Activated T-cell treated with anti-CD3 and anti-CD28 coated beads for 1 hour (primary cell): ENCODE measurements at regions not wholly inside any gene's neighbourhood (a gene's known extent, or its start where the extent isn't known, plus 50 kb on each side); places are given as distances from the start of the nearest gene placed in this dataset.

Experiments
- DNase-seq: peaks from one replicate; pipeline ENCODE4 v3.0.0-alpha.2; 2020; ENCODE audit warnings: low read depth

DNA sequence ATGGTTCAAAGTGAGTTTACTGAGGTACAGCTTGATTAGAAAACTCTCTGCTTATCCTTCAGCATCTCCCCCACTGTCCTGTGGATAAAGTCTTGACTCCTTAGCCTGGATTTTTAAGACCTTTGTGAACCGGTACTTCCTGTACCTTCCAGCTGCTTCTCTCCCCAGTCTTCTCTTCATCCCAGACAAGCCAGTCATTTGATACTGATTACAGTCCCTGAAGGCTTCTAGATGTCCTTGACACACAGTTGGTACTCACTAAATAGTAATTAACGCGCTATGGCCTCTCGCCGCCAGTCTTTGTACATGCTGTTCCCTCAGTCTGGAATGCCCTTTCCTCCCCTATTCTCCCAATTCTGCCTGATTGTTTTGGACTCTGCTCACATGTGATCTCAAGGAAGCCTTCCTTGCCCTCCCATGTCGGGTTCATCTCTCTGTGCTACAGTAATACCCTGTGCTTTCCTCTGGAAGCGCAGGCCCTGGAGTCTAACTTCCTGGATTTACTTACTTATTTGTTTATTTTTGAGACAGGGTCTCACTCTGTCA, 50.6 kb upstream of the PTGR2 start:
- DNase-seq, result no peak

GRCh38 chr14:73797543-73798265, 53.9 kb upstream of the PTGR2 start:
- no peak for DNase-seq

DNA sequence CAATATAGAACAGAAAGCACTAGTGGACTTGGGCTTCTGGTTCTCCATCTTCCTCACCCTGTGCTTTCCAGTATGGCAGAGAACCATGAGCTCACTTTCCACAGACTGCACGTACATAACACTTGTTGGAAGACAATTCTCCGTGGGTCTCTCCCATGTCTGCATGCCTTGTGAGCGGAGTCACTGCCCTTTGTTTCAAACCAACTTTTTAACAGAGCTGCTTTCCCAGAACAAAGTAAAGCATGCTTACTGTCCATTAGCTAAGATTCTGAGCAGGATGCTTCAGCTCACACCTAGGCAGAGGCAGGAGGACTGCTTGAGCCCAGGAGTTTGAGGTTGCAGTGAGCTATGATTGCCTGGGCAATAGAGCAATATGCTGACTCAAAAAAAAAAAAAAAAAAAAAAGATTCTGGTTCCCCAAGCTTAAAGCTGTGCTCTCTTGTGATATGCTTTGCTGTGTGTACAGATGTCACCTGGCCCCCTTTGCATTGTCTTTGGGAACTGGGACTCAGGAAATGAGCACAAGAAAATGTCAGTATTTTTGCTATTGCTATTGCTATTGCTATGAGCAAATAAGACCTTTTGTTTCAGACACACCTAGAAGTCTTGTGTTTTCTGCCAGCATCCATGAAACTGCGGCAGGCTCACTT, 54.6 kb upstream of the PTGR2 start:
- DNase-seq, result no peak

- DNase-seq, result no peak
Observed at GRCh38 chr14:73796415-73796814, 55.2 kb upstream of the PTGR2 start.

DNA sequence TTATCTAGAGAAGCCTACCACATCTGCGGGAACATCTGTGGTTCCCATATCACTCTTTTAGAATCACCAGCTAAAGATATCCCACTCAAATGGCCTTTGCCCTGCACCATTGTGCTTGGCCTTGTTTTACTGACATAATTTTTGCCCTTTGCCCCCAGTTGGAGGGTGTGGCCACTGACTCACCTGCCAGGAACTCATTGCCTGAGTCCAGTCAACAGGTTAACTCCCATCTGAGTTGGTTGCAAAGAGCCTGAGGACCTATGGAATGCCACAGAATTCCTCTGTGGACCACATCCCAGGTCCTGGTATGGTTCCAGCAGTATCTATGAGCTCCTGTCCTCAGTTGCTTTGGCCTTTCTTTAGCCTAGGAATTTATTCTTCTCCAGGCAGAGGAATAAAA, 55.7 kb upstream of the PTGR2 start:
- no peak for DNase-seq

- no peak for DNase-seq
Observed at GRCh38 chr14:73795466-73795865, 56.2 kb upstream of the PTGR2 start.

DNA sequence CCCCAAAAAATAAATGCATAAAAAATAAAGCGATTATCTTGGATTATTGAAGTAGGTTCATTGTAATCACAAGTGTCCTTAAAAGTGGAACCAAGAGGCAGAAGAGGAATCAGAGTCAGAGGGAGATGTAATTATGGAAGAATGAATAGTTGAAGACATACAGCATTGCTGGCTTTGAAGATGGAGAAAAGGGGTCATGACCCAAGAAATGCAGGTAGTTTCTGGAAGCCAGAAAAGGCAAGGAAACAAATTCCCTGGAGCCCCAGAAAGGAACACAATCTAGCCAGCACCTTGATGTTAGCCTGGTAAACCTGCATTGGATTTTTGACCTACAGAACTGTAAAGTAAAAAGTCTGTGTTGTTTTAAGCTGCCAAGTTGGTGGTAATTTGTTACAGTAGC, 57.5 kb upstream of the PTGR2 start:
- no peak for DNase-seq

DNA sequence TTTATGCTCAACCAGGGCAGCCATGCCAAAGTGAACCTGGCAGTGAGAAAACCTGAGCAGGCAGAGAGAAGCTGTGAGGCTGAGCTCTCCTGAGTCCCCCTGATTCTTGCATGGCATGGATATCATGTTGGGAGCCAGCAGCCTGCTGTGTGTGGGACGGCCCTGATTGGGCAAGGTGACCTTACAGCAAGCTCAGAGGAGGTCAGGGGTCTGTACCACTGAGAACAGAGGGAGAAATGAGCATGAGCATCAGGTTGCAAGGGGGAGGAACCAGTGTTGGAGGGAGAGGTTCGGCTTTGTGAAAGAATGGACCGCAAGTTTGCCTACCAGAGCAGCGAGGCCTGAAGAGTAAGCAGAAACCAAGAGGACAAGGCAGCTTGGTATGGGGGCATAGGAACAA, 59.1 kb upstream of the PTGR2 start:
- DNase-seq, result no peak

GRCh38 chr14:73789989-73790581, 61.5 kb upstream of the PTGR2 start:
- DNase-seq, result no peak

DNA sequence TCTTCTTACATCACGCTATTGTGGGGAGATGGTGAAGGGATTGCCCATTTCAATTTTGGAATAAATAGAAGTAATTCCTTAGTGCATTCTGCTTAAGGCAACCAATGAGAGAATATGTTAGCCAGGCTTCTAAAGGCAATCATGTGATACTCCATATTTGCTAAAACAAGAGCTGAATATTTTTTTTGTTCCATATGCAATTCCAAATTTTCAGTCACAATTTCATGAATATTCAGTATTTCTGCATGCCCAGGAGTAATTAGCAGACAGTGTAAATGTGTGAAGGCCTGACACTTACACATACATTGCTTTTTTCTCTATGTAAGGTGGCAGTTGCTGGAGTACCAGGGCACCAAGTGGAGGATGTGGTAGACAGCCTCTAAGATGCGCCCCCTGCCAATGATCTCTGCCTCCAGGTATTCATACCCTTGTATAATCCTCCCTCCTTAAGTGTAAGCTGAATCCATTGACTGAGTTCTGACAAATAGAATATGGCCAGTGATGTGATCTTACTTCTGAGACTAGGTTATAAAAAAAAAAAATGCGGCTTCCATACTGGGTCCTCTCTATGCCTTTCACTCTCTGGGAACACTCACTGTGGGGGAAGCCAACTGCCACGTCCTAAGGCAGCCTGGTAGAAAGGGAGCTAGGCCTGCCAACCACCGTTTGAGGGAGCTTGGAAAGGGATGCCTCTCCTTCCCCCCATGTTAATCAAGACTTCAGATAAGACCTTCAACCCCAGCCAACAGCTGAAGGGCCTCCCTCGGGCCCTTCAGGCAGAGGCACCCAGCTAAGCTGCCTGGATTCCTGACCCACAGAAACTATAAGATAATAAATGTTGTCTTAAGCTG, 62.7 kb upstream of the PTGR2 start:
- DNase-seq, result no peak

DNA sequence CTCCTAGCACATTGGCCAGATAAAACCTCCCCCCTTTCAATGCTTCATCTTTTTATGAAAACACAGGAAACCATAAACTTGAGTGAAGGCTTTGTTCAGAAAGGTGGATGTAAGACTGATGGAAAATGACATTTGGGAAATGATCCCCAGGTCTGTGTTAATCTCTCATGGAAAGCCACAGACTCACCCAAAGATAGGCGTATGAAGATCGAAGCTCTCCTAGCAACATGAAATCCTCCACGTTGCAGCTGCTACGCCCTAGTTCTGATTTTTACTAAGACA, 63.4 kb upstream of the PTGR2 start:
- DNase-seq, result no peak

DNA sequence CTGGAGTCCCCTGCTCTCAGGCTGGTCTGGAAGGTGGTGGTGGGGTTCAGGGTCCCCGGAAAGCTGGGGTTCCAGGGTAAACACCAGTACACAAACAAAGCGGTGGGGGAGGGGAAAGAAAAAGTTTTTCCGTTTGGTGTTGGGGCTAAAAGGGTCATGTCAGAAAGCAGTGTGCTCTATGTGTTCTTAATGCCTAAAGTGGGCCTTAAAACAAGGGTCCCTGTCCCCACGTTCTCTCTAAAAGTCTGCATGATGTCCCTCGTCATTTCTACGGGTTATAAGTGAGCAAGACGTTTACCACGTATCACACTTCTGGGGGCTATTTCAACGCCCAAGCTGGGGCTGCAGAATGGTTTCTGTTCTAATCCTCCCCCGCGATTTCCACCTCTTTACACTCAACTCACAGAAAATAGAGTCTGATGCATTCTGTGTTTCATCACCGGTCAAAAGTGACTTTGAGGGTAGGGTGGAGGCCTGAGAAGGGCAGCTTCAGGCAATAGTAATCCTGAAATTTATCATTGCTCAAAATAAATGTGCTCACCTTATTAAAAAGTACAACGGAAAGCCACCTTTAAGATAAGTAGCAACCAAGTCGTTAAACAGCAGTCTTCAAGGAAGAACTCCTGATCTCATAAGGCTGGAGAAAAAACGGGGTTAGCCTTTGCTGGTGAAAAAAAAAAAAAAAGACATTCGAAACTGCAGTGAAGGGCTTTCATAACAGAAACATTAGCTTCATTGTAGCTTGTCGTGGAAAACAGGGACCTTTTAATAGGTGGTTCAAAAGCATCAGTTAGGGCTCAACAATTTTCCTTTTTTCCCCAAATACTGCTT, 63.9 kb upstream of the PTGR2 start:
- DNase-seq, result no peak

- DNase-seq, result peak; percentile 48
Observed at GRCh38 chr14:73786636-73787485, 64.8 kb upstream of the PTGR2 start.

DNA sequence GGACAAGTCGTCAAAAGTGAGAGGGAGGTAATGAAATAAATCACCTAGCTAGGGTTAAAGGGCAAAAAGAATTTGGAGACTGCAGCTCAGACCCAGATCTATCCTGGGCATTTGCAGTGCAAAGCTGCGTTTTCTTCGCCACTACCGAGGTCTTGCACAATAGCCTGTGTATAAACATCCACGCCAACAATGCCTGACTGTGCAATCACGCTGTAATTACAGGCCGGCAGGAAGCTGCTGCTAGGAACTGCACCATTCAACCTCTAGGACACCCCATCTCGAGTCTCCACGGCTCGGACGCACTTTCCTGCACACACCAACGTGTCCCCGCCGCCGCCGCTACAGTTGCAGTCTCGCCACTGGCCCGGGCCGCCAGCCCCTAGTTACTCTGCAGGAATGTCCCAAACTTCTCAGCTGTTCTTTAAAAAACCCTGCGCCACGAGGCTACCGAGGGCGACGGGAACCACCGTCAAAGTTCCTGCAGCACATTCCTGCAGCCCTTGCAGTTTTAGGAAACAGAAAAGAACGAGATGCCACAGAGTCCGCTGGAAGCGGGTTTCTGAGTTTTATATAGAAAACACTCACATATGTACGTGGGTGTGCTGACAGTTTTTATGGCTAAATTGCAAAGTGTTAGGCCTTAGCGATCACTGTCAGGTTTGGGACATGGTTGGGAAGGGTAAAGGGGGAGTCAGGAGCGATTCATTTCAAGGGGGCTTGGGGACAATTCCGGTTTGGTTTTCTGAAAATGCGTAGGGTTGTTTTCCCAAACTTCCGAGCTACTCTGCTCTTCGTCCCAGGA, 65.6 kb upstream of the PTGR2 start:
- peak; percentile 51 for DNase-seq

- DNase-seq, result no peak
Observed at GRCh38 chr14:73785336-73785833, 66.2 kb upstream of the PTGR2 start.

GRCh38 chr14:73784988-73785313, 66.7 kb upstream of the PTGR2 start:
- DNase-seq, result no peak

DNA sequence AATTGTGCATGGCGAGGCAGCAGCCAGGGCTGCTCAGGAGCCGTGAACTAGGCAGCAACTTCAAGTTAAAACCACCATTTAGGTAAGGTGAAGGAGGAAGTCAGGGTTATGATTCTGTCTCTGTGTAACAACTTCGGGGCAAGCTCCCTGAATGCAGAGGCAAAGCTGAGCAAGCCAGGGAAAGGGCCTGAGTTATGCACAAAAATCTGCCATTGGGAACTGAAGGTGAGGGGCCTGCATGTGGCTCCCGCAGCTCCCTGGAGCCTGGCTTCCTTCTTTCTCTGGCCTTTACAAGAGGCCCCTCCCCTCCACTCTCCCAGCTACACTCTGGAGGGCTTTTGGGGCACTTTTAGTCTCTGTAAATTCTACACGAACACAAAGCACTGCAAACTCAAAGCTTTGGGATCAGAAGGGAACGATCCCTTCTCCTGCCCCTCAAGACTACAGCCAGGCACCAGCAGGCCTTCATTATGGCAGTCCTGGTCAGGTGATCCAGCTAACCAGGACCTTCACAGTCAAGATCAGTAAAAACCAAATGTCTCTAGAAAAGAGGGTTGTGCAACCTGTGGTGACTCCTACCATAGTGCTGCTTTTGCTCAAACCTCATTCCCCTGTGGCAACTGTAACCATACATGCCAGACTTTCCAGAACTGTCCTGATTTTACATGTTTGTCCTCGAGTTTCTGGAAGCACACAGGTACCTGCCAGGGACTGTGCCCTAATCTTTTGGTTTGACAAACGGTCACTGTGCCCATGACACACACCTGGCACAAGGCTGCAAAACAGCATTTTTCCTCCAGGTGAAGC, 67.2 kb upstream of the PTGR2 start:
- DNase-seq, result no peak

- DNase-seq, result no peak
Observed at GRCh38 chr14:73783107-73783727, 68.4 kb upstream of the PTGR2 start.

DNA sequence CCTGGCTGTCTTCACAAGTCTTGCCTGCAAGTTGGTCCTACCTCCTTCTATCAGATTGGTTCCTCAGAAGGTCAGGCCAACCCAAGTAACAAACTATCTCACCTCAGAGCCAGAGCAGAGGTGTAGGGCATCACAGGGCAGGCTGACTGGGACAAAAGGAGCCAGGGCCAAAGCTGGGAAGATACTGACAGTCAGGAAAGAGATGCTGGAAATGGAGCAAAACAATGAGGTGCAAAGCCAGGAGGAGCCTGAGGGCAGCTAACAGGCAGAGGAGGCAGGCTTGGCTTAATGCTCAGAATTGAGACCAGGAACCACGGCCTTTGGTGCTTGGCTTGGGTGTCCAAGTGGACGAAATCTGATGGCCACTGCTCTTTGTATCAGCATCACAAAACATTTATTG, 68.4 kb upstream of the PNMA1 start:
- no peak for DNase-seq
